Kidney epithelial cell (primary cell): ENCODE measurements at regions not wholly inside any gene's neighbourhood (a gene's known extent, or its start where the extent isn't known, plus 50 kb on each side); places are given as distances from the start of the nearest gene placed in this dataset.

ENCODE experiments used
- DNase-seq: peaks from one replicate; pipeline ENCODE4 v3.0.0-alpha.2; 2010; ENCODE audit warnings: low read depth
- H3K27me3 ChIP-seq: 2 replicates; pipeline ENCODE4 v1.6.0; 2011; ENCODE audit warnings: low read length; ENCODE audit not compliant: control insufficient read depth, insufficient read depth
- H3K36me3 ChIP-seq: 2 replicates; pipeline ENCODE4 v1.5.1; 2011; ENCODE audit warnings: low read length; ENCODE audit not compliant: control insufficient read depth, insufficient read depth
- H3K4me3 ChIP-seq: 2 replicates; pipeline ENCODE4 v1.5.1; 2011; ENCODE audit warnings: low read depth, mild to moderate bottlenecking, control low read depth, low read length
- CTCF ChIP-seq: IDR thresholded peaks from 2 replicates; pipeline ENCODE4 v1.5.1; 2011; ENCODE audit warnings: mild to moderate bottlenecking, moderate library complexity, low read length, control low read depth, inconsistent platforms; ENCODE audit not compliant: insufficient read depth, poor library complexity, severe bottlenecking

GRCh38 chr6:109916759-109917158 lies 61.4 kb upstream of the GPR6 start:
- Histone ChIP-seq H3K36me3 (no peaks in the 10 kb centered on the region), H3K27me3 (no peaks in the 10 kb centered on the region), H3K4me3 (no peak overlapping the region)
- TF ChIP-seq CTCF: no peak
- DNase-seq: no peak

GRCh38 chr6:109918227-109918626 lies 59.9 kb upstream of the GPR6 start:
- Histone ChIP-seq H3K27me3 (no peaks in the 10 kb centered on the region), H3K4me3 (no peak overlapping the region), H3K36me3 (no peaks in the 10 kb centered on the region)
- no peak for DNase-seq
- no peak for TF ChIP-seq CTCF

GRCh38 chr6:109920911-109921310 lies 57.2 kb upstream of the GPR6 start:
- no peak for DNase-seq
- peaks cover 3% of the 10 kb centered on the region for H3K27me3 ChIP-seq
- H3K4me3 ChIP-seq: no peak overlapping the region
- no peaks in the 10 kb centered on the region for H3K36me3 ChIP-seq
- no peak for TF ChIP-seq CTCF

- Histone ChIP-seq H3K36me3 (no peaks in the 10 kb centered on the region), H3K27me3 (peaks cover 3% of the 10 kb centered on the region), H3K4me3 (no peak overlapping the region)
- DNase-seq: no peak
- TF ChIP-seq CTCF: no peak
These were observed 55.3 kb upstream of the GPR6 start for GRCh38 chr6:109922851-109923250.

GRCh38 chr6:109925075-109925474 lies 53.0 kb upstream of the GPR6 start:
- no peak for TF ChIP-seq CTCF
- H3K4me3 ChIP-seq: no peak overlapping the region
- no peaks in the 10 kb centered on the region for H3K36me3 ChIP-seq
- DNase-seq: no peak
- H3K27me3 ChIP-seq: peaks cover 3% of the 10 kb centered on the region

GRCh38 chr6:109927052-109927451 lies 51.1 kb upstream of the GPR6 start:
- Histone ChIP-seq H3K4me3 (no peak overlapping the region), H3K27me3 (peaks cover 3% of the 10 kb centered on the region), H3K36me3 (no peaks in the 10 kb centered on the region)
- no peak for TF ChIP-seq CTCF
- DNase-seq: no peak
